Suprapubic skin (tissue), 4 donors: ENCODE measurements at regions not wholly inside any gene's neighbourhood (a gene's known extent, or its start where the extent isn't known, plus 50 kb on each side); places are given as distances from the start of the nearest gene placed in this dataset.

Source experiments
- CTCF ChIP-seq, 2 donors: fragments of 200-600 bp in 1 of 2; fragments of 450-650 bp in 1 of 2; sonication (generic) in 1 of 2; IDR thresholded peaks; one replicate each; pipeline ENCODE4 v1.5.1; 2016 to 2019; ENCODE audit warnings: antibody characterized with exemption in 2 of 2, mild to moderate bottlenecking in 1 of 2, moderate library complexity in 1 of 2
- POLR2A ChIP-seq, 2 donors: fragments of 450-650 bp; IDR thresholded peaks; one replicate each; pipeline ENCODE4 v1.6.1; 2017; ENCODE audit warnings: antibody characterized with exemption in 2 of 2, mild to moderate bottlenecking in 2 of 2, moderate library complexity in 2 of 2
- POLR2AphosphoS5 ChIP-seq, 3 donors: sonication (generic); formaldehyde crosslinking; IDR thresholded peaks; one replicate each; pipeline ENCODE4 v1.6.1; 2017; ENCODE audit warnings: antibody characterized with exemption in 3 of 3

DNA sequence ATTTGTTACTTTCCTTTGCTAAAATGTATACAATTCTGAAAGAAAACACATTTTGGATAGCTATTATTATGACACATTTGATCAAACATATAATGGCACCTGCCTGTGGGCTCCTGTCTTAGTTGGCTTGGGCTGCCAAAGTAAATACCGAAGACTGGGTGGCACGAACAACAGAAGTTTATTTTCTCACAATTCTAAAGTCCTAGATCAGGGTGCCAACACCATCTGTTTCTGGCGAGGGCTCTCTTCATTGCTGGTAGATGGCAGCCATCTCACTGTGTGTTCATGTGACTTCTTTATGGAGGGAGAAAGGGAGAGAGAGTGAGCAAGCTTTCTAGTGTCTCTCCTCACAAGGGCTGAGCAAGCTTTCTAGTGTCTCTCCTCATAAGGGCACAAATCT, 195.8 kb upstream of the FAM3C start:
- TF ChIP-seq CTCF (IDR thresholded peaks at IDR 0.05) (no peak), POLR2A (IDR thresholded peaks at IDR 0.05) (no peak), POLR2AphosphoS5 (IDR thresholded peaks at IDR 0.05) (no peak)
